CD4-positive, alpha-beta T cell (primary cell): ENCODE measurements at regions not wholly inside any gene's neighbourhood (a gene's known extent, or its start where the extent isn't known, plus 50 kb on each side); places are given as distances from the start of the nearest gene placed in this dataset.

Experiments
- ATAC-seq: fragments of 200-7000 bp; cut with Tn5 transposase; one replicate; pipeline ENCODE4 v1.10.0; 2022; ENCODE audit warnings: mild to moderate bottlenecking; ENCODE audit not compliant: poor library complexity
- CTCF ChIA-PET: fragments of 350-600 bp; sonication (Branson Sonifier 250); formaldehyde crosslinking; loops from one replicate; lab custom pipeline; 2021; ENCODE audit warnings: antibody characterized with exemption, inconsistent platforms; lab: Charles Lee
- POLR2A ChIA-PET: fragments of 350-600 bp; sonication (Branson Sonifier 250); formaldehyde crosslinking; loops from one replicate; lab custom pipeline; 2021; ENCODE audit warnings: antibody characterized with exemption, inconsistent platforms; lab: Charles Lee
- DNase-seq, 14 experiments: peaks; one replicate each; pipeline ENCODE4 v3.0.0-alpha.2; 2013 to 2020; ENCODE audit warnings: mixed read lengths in 2 of 14
- H3K27ac ChIP-seq, 2 donors: one replicate each; pipeline versions ENCODE4 v1.5.1 to v1.7.0; 2013; ENCODE audit warnings: low read length in 2 of 2, low read depth in 1 of 2, mild to moderate bottlenecking in 1 of 2
- H3K27me3 ChIP-seq, 2 experiments: 1 replicate in 1 of 2; 2 replicates in 1 of 2; pipeline versions ENCODE4 v1.6.1 to v1.7.0; 2013; ENCODE audit warnings: low read length in 2 of 2, control low read depth in 1 of 2, mild to moderate bottlenecking in 1 of 2, moderate library complexity in 1 of 2; ENCODE audit not compliant: insufficient read depth in 2 of 2, control insufficient read depth in 1 of 2
- H3K36me3 ChIP-seq: one replicate; pipeline ENCODE4 v1.6.1; 2013; ENCODE audit warnings: low read length, control low read depth; ENCODE audit not compliant: insufficient read depth
- H3K4me1 ChIP-seq: one replicate; pipeline ENCODE4 v1.6.1; 2013; ENCODE audit warnings: low read length, control low read depth; ENCODE audit not compliant: insufficient read depth
- H3K4me3 ChIP-seq: one replicate; pipeline ENCODE4 v1.5.1; 2013; ENCODE audit warnings: mild to moderate bottlenecking, low read length, moderate library complexity
- H3K9me3 ChIP-seq, 2 experiments: 1 replicate in 1 of 2; 2 replicates in 1 of 2; pipeline versions ENCODE4 v1.6.1 to v1.7.0; 2013; ENCODE audit warnings: low read length in 2 of 2, mild to moderate bottlenecking in 2 of 2, control low read depth in 1 of 2, moderate library complexity in 1 of 2; ENCODE audit not compliant: control insufficient read depth in 1 of 2, insufficient read depth in 1 of 2
- H3K27ac Mint-ChIP-seq: one replicate; pipeline ENCODE4 v1.8.0; 2020; ENCODE audit warnings: mixed read lengths
- H3K27me3 Mint-ChIP-seq: one replicate; pipeline ENCODE4 v1.8.0; 2021; ENCODE audit warnings: mixed read lengths
- H3K36me3 Mint-ChIP-seq: one replicate; pipeline ENCODE4 v1.8.0; 2021; ENCODE audit warnings: low read depth, mixed read lengths
- H3K4me1 Mint-ChIP-seq: one replicate; pipeline ENCODE4 v1.8.0; 2021; ENCODE audit warnings: low read depth, mixed read lengths
- H3K4me3 Mint-ChIP-seq: one replicate; pipeline ENCODE4 v1.8.0; 2020; ENCODE audit warnings: mild to moderate bottlenecking, mixed read lengths
- H3K9me3 Mint-ChIP-seq: one replicate; pipeline ENCODE4 v1.8.0; 2020; ENCODE audit warnings: mixed read lengths
- intact Hi-C, 2 experiments: fragments of 100-400 bp; cut with DNase I in 1 of 2; cut with micrococcal nuclease in 1 of 2; formaldehyde crosslinking; loops; one replicate each; pipeline versions ENCODE4 v1.15.1 to v1.9.0; 2023 to 2025; cut with DNase I, micrococcal nuclease
- TF ChIP-seq, protein P1 (sequence below): fragments of 200-600 bp; IDR thresholded peaks from one replicate; pipeline ENCODE4 v1.8.0; 2022; ENCODE audit warnings: antibody characterized with exemption, mild to moderate bottlenecking

- Mint-ChIP-seq H3K36me3 (no peaks in the 10 kb centered on the region), H3K9me3 (no peaks in the 10 kb centered on the region), H3K4me3 (no peak overlapping the region), H3K27ac (no peak overlapping the region), H3K27me3 (no peaks in the 10 kb centered on the region), H3K4me1 (no peaks in the 10 kb centered on the region)
- intact Hi-C loops: no loop called here
- ChIA-PET POLR2A (no interaction called here), CTCF (no interaction called here)
- DNase-seq: no peak
- TF ChIP-seq, protein P1, sequence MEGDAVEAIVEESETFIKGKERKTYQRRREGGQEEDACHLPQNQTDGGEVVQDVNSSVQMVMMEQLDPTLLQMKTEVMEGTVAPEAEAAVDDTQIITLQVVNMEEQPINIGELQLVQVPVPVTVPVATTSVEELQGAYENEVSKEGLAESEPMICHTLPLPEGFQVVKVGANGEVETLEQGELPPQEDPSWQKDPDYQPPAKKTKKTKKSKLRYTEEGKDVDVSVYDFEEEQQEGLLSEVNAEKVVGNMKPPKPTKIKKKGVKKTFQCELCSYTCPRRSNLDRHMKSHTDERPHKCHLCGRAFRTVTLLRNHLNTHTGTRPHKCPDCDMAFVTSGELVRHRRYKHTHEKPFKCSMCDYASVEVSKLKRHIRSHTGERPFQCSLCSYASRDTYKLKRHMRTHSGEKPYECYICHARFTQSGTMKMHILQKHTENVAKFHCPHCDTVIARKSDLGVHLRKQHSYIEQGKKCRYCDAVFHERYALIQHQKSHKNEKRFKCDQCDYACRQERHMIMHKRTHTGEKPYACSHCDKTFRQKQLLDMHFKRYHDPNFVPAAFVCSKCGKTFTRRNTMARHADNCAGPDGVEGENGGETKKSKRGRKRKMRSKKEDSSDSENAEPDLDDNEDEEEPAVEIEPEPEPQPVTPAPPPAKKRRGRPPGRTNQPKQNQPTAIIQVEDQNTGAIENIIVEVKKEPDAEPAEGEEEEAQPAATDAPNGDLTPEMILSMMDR: no peak
- Histone ChIP-seq H3K27me3 (no peaks in the 10 kb centered on the region), H3K36me3 (no peaks in the 10 kb centered on the region), H3K4me3 (no peak overlapping the region), H3K4me1 (no peaks in the 10 kb centered on the region), H3K27ac (no peak overlapping the region), H3K9me3 (no peaks in the 10 kb centered on the region)
- no peak for ATAC-seq
Measured at GRCh38 chr3:81244231-81244630, 517.2 kb downstream of the GBE1 start.

- no peaks in the 10 kb centered on the region for H3K9me3 Mint-ChIP-seq
- no peaks in the 10 kb centered on the region for H3K9me3 ChIP-seq
- H3K4me1 Mint-ChIP-seq: no peaks in the 10 kb centered on the region
- H3K36me3 Mint-ChIP-seq: no peaks in the 10 kb centered on the region
- POLR2A ChIA-PET: no interaction called here
- H3K4me1 ChIP-seq: no peaks in the 10 kb centered on the region
- no peak overlapping the region for H3K4me3 Mint-ChIP-seq
- no peaks in the 10 kb centered on the region for H3K36me3 ChIP-seq
- H3K27me3 Mint-ChIP-seq: no peaks in the 10 kb centered on the region
- no peak overlapping the region for H3K27ac Mint-ChIP-seq
- H3K27me3 ChIP-seq: no peaks in the 10 kb centered on the region
- CTCF ChIA-PET: no interaction called here
- DNase-seq (no peak), ATAC-seq (no peak)
- intact Hi-C loops: no loop called here
- TF ChIP-seq, protein P1: no peak
- no peak overlapping the region for H3K27ac ChIP-seq
- H3K4me3 ChIP-seq: no peak overlapping the region
Measured at GRCh38 chr3:81242871-81243270, 518.6 kb downstream of the GBE1 start.

DNA sequence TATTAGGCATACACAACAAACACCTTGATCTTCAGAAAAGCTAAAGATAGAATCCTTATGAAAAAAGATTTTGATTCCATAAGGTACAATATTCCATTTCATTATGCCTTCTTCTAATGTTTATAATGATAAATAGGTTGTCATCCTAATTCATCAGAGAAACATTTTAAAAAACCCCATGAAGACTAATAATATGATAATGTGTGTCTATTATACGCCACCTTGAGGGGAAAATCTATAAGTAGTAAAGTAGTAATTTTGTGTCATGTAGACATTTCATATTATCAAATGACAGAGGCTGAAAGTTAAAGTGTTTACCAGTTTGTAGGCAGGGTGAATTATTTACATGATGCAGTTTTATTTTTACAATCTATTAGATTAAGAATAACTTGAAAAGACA, 524.3 kb downstream of the GBE1 start:
- no peaks in the 10 kb centered on the region for H3K4me1 ChIP-seq
- Mint-ChIP-seq H3K4me1 (no peaks in the 10 kb centered on the region), H3K27me3 (no peaks in the 10 kb centered on the region), H3K9me3 (peaks cover 3% of the 10 kb centered on the region), H3K4me3 (no peak overlapping the region), H3K27ac (no peak overlapping the region), H3K36me3 (no peaks in the 10 kb centered on the region)
- CTCF ChIA-PET: no interaction called here
- H3K4me3 ChIP-seq: no peak overlapping the region
- TF ChIP-seq, protein P1: no peak
- intact Hi-C loops: no loop called here
- no peaks in the 10 kb centered on the region for H3K36me3 ChIP-seq
- no peak for DNase-seq
- ATAC-seq: no peak
- POLR2A ChIA-PET: no interaction called here
- H3K27me3 ChIP-seq: no peaks in the 10 kb centered on the region
- peaks cover 0 to 1% of the 10 kb centered on the region in 2 experiments for H3K9me3 ChIP-seq
- H3K27ac ChIP-seq: no peak overlapping the region
